Endodermal cell (in vitro differentiated cells): ENCODE measurements at regions not wholly inside any gene's neighbourhood (a gene's known extent, or its start where the extent isn't known, plus 50 kb on each side); places are given as distances from the start of the nearest gene placed in this dataset.

Experiments
- DNase-seq: peaks from one replicate; pipeline ENCODE4 v3.0.0-alpha.2; 2017
- H3K27ac ChIP-seq: 2 replicates; pipeline ENCODE4 v1.5.1; 2013; ENCODE audit warnings: mild to moderate bottlenecking, low read depth, low read length, moderate library complexity
- H3K27me3 ChIP-seq: 2 replicates; pipeline ENCODE4 v1.6.1; 2013; ENCODE audit warnings: mild to moderate bottlenecking, low read length, moderate library complexity; ENCODE audit not compliant: insufficient read depth, control insufficient read depth, poor library complexity, severe bottlenecking
- H3K36me3 ChIP-seq: 2 replicates; pipeline ENCODE4 v1.7.0; 2013; ENCODE audit warnings: mild to moderate bottlenecking, low read length, moderate library complexity; ENCODE audit not compliant: control insufficient read depth, insufficient read depth
- H3K4me1 ChIP-seq: one replicate; pipeline ENCODE4 v1.7.0; 2013; ENCODE audit warnings: low read length; ENCODE audit not compliant: control insufficient read depth, insufficient read depth
- H3K4me3 ChIP-seq: 2 replicates; pipeline ENCODE4 v1.5.1; 2013; ENCODE audit warnings: mild to moderate bottlenecking, low read length, moderate library complexity
- H3K9ac ChIP-seq: 2 replicates; pipeline ENCODE4 v1.6.1; 2013; ENCODE audit warnings: mild to moderate bottlenecking, low read length, moderate library complexity; ENCODE audit not compliant: poor library complexity, severe bottlenecking; ENCODE audit errors: extremely low read depth
- H3K9me3 ChIP-seq: 2 replicates; pipeline ENCODE4 v1.6.1; 2013; ENCODE audit warnings: mild to moderate bottlenecking, low read length, moderate library complexity; ENCODE audit not compliant: control insufficient read depth
- H3K27ac Mint-ChIP-seq: 2 replicates; pipeline ENCODE4 v1.8.0; 2020; ENCODE audit warnings: mixed read lengths
- H3K27me3 Mint-ChIP-seq: 2 replicates; pipeline ENCODE4 v1.8.0; 2021; ENCODE audit warnings: mild to moderate bottlenecking, mixed read lengths; ENCODE audit not compliant: insufficient read depth
- H3K36me3 Mint-ChIP-seq: 2 replicates; pipeline ENCODE4 v1.8.0; 2020; ENCODE audit warnings: low read depth, mixed read lengths
- H3K4me1 Mint-ChIP-seq: 2 replicates; pipeline ENCODE4 v1.8.0; 2020; ENCODE audit warnings: mixed read lengths
- H3K4me3 Mint-ChIP-seq: 2 replicates; pipeline ENCODE4 v1.8.0; 2020; ENCODE audit warnings: mild to moderate bottlenecking, moderate library complexity, mixed read lengths
- H3K9me3 Mint-ChIP-seq: 2 replicates; pipeline ENCODE4 v1.8.0; 2020; ENCODE audit warnings: mild to moderate bottlenecking, mixed read lengths
- WGBS, 2 experiments: methylation state at CpG; one replicate each; pipeline versions ENCODE4 v1.1.5 to v1.1.7; 2013; ENCODE audit warnings: missing lambda C conversion rate in 2 of 2, mixed read lengths in 1 of 2; ENCODE audit not compliant: insufficient coverage in 1 of 2, insufficient read length in 1 of 2; 5-methylcytosine and 5-hydroxymethylcytosine counted together
- TF ChIP-seq, protein P1 (sequence below): fragments of 200-600 bp; sonication (generic); conservative IDR thresholded peaks from 2 replicates; pipeline ENCODE4 v1.5.0; 2021; ENCODE audit warnings: antibody characterized with exemption, mild to moderate bottlenecking

DNA sequence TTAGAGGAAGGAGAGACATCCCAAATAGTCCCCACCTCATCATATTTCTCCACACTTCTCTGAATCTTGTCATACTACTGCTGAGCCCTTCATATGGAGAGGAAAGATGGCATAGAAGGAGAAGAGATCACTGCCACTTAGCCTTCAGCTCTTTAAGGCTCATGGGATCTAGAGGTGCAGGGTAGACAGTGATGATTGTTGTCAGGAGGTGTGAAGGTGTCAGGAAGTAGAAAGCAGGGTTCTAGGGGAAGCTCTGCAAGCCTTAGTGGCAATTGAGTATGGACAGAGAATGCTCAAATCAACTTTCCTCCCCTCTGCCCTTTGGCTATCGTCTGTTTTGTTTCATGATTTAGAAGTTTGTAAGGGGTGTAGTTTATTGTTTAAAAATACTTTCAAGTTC is 505.7 kb downstream of the ZNF608 start:
- no peak overlapping the region for H3K4me3 ChIP-seq
- TF ChIP-seq, protein P1, sequence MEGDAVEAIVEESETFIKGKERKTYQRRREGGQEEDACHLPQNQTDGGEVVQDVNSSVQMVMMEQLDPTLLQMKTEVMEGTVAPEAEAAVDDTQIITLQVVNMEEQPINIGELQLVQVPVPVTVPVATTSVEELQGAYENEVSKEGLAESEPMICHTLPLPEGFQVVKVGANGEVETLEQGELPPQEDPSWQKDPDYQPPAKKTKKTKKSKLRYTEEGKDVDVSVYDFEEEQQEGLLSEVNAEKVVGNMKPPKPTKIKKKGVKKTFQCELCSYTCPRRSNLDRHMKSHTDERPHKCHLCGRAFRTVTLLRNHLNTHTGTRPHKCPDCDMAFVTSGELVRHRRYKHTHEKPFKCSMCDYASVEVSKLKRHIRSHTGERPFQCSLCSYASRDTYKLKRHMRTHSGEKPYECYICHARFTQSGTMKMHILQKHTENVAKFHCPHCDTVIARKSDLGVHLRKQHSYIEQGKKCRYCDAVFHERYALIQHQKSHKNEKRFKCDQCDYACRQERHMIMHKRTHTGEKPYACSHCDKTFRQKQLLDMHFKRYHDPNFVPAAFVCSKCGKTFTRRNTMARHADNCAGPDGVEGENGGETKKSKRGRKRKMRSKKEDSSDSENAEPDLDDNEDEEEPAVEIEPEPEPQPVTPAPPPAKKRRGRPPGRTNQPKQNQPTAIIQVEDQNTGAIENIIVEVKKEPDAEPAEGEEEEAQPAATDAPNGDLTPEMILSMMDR = no peak
- H3K9ac ChIP-seq = no peak overlapping the region
- Mint-ChIP-seq H3K27ac (no peak overlapping the region), H3K9me3 (peaks cover 37% of the 10 kb centered on the region), H3K36me3 (peaks cover 26% of the 10 kb centered on the region), H3K4me1 (peaks cover 24% of the 10 kb centered on the region), H3K27me3 (no peaks in the 10 kb centered on the region), H3K4me3 (no peak overlapping the region)
- H3K4me1 ChIP-seq = no peaks in the 10 kb centered on the region
- no peak for DNase-seq
- H3K36me3 ChIP-seq = no peaks in the 10 kb centered on the region
- H3K27ac ChIP-seq = no peak overlapping the region
- no CpG with 5 or more reads among the region's 1 CpG for WGBS, 2 experiments
- no peaks in the 10 kb centered on the region for H3K27me3 ChIP-seq
- peaks cover 41% of the 10 kb centered on the region for H3K9me3 ChIP-seq

DNA sequence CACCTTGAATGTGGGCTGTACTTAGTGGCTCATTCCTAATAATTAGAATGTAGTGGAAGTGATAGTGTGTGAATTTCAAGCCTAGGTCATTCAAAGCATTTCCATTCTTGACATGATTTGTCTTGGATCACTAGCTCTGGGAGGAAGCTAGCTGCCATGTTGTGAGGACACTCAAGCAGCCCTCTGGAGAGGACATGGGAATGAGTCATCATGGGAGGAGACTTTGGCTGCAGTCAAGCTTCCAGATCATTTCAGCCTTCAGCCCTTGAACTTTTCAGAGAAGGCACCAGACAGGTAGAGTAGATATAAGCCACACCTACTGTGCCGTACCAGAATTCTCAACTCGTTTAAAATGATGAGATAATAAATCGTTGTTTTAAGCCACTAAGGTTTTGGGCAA is 506.9 kb downstream of the ZNF608 start:
- Mint-ChIP-seq H3K4me3 (no peak overlapping the region), H3K27ac (no peak overlapping the region), H3K27me3 (no peaks in the 10 kb centered on the region), H3K9me3 (peaks cover 26% of the 10 kb centered on the region), H3K36me3 (peaks cover 21% of the 10 kb centered on the region), H3K4me1 (peaks cover 33% of the 10 kb centered on the region)
- H3K9me3 ChIP-seq = peaks cover 29% of the 10 kb centered on the region
- H3K36me3 ChIP-seq = no peaks in the 10 kb centered on the region
- 96 to 100% methylated on average over 2 to 3 of the region's 3 CpGs for WGBS, 2 experiments
- H3K4me1 ChIP-seq = no peaks in the 10 kb centered on the region
- TF ChIP-seq, protein P1 = no peak
- no peaks in the 10 kb centered on the region for H3K27me3 ChIP-seq
- H3K4me3 ChIP-seq = no peak overlapping the region
- no peak overlapping the region for H3K27ac ChIP-seq
- H3K9ac ChIP-seq = no peak overlapping the region
- DNase-seq = no peak

DNA sequence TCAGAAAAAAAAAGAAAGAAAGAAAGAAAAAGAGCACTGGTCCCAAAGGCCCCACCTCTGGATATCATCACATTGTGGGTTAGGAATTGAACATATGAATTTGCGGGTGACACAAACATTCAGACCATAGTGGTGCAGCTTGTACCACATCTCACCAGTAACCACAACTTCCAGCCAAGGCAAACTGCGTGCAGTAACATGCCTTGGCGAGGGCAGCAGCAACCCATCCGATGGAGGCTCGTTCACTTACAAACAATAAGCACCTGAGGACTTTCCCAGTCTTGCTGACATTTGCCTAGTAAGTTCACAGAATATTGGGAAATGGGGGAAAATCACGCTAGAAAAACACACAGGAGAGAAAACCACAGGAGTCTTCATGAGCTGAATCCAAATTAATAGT is 508.1 kb downstream of the ZNF608 start:
- no peak for DNase-seq
- Histone ChIP-seq H3K36me3 (no peaks in the 10 kb centered on the region), H3K9ac (no peak overlapping the region), H3K27ac (no peak overlapping the region), H3K9me3 (peaks cover 17% of the 10 kb centered on the region), H3K4me1 (peaks cover 3% of the 10 kb centered on the region), H3K4me3 (no peak overlapping the region), H3K27me3 (no peaks in the 10 kb centered on the region)
- Mint-ChIP-seq H3K4me3 (no peak overlapping the region), H3K27me3 (no peaks in the 10 kb centered on the region), H3K9me3 (peaks cover 14% of the 10 kb centered on the region), H3K27ac (no peak overlapping the region), H3K4me1 (peaks cover 45% of the 10 kb centered on the region), H3K36me3 (peaks cover 16% of the 10 kb centered on the region)
- 88 to 96% methylated on average over 6 of the region's 6 CpGs for WGBS, 2 experiments
- TF ChIP-seq, protein P1 = no peak
